Left ventricle myocardium inferior (tissue), 1 donor: ENCODE measurements at regions not wholly inside any gene's neighbourhood (a gene's known extent, or its start where the extent isn't known, plus 50 kb on each side); places are given as distances from the start of the nearest gene placed in this dataset.

ENCODE experiments used
- DNase-seq: peaks from one replicate; pipeline ENCODE4 v3.0.0-alpha.2; 2020
- H3K27ac ChIP-seq: fragments of 200-600 bp; replicated peaks from 2 replicates; pipeline ENCODE4 v1.8.0; 2021
- H3K27me3 ChIP-seq: fragments of 200-600 bp; 2 replicates; pipeline ENCODE4 v1.8.0; 2021; ENCODE audit warnings: low read depth
- H3K36me3 ChIP-seq: fragments of 200-600 bp; 2 replicates; pipeline ENCODE4 v1.8.0; 2021
- H3K4me1 ChIP-seq: fragments of 200-600 bp; 2 replicates; pipeline ENCODE4 v1.8.0; 2021
- H3K4me3 ChIP-seq: fragments of 200-600 bp; 2 replicates; pipeline ENCODE4 v1.8.0; 2021; ENCODE audit warnings: mild to moderate bottlenecking, moderate library complexity
- H3K9me3 ChIP-seq: fragments of 200-600 bp; replicated peaks from 2 replicates; pipeline ENCODE4 v1.8.0; 2021
- intact Hi-C: fragments of 100-400 bp; cut with micrococcal nuclease; formaldehyde crosslinking; loops from one replicate; pipeline ENCODE4 v1.11.0; 2022
- TF ChIP-seq, protein P1 (sequence below): fragments of 200-600 bp; IDR thresholded peaks from 2 replicates; pipeline ENCODE4 v1.8.0; 2021; ENCODE audit warnings: antibody characterized with exemption, mild to moderate bottlenecking, borderline replicate concordance
- donor health status: DM: no; HTN: yes; CAD: no; lungs with severe emphysema.

DNA sequence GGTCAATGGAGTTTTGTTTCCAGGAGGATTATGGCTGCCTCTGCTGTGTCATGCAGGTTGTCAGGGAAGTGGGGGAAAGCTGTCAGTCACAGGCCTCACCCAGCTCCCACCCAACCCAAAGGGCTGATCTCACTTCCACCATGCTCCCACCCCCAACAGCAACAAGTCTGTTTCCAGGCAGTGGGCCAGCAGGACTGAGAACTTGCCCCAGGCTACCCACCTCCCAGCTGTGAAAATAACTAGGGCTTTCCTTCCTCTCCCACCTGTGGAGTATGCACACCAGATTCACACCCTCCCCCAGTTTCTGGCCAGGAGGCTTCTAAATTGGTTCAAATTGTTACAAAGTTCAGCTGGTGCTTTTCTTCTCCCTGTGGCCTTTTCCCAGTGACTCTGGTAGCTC lies 95.6 kb upstream of the ACVR1 start:
- DNase-seq, result no peak
- H3K27ac ChIP-seq, result no peak overlapping the region
- H3K4me3 ChIP-seq, result no peak overlapping the region
- H3K9me3 ChIP-seq, result peaks cover 9% of the 10 kb centered on the region
- no peaks in the 10 kb centered on the region for H3K4me1 ChIP-seq
- no peaks in the 10 kb centered on the region for H3K27me3 ChIP-seq
- TF ChIP-seq, protein P1, sequence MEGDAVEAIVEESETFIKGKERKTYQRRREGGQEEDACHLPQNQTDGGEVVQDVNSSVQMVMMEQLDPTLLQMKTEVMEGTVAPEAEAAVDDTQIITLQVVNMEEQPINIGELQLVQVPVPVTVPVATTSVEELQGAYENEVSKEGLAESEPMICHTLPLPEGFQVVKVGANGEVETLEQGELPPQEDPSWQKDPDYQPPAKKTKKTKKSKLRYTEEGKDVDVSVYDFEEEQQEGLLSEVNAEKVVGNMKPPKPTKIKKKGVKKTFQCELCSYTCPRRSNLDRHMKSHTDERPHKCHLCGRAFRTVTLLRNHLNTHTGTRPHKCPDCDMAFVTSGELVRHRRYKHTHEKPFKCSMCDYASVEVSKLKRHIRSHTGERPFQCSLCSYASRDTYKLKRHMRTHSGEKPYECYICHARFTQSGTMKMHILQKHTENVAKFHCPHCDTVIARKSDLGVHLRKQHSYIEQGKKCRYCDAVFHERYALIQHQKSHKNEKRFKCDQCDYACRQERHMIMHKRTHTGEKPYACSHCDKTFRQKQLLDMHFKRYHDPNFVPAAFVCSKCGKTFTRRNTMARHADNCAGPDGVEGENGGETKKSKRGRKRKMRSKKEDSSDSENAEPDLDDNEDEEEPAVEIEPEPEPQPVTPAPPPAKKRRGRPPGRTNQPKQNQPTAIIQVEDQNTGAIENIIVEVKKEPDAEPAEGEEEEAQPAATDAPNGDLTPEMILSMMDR, result no peak
- no peaks in the 10 kb centered on the region for H3K36me3 ChIP-seq
- intact Hi-C loops, result no loop called here

DNA sequence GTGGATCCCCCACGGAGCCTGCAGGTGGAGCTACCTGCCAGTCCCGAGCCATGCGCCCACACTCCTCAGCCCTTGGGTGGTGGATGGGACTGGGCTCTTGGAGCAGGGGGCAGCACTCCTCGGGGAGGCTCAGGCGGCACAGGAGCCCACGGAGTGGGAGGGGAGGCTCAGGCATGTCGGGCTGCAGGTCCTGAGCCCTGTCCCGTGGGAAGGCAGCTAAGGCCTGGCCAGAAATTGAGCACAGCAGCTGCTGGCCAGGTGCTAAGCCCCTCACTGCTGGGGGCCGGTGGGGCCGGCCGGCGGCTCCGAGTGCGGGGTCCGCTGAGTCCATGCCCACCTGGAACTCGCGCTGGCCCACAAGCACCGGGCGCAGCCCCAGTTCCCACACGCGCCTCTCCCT lies 91.7 kb upstream of the ACVR1 start:
- no peak for DNase-seq
- no peaks in the 10 kb centered on the region for H3K36me3 ChIP-seq
- TF ChIP-seq, protein P1, result no peak
- intact Hi-C loops, result no loop called here
- H3K4me1 ChIP-seq, result no peaks in the 10 kb centered on the region
- no peak overlapping the region for H3K4me3 ChIP-seq
- no peak overlapping the region for H3K27ac ChIP-seq
- H3K9me3 ChIP-seq, result peaks cover 9% of the 10 kb centered on the region
- no peaks in the 10 kb centered on the region for H3K27me3 ChIP-seq

DNA sequence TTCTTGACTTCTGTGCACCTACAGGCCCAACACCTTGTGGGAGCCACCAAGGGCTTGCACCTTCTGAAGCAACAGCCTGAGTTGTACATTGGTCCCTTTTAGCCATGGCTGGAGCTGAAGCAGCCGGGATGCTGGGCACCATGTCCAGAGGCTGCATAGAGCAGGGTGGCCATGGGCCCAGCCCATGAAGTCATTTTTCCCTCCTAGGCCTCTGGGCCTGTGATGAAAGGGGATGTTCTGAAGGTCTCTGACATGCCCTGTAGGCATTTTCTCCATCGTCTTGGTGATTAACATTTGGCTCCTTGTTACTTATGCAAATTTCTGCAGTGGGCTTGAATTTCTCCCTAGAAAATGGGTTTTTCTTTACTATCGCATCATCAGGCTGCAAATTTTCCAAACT lies 83.1 kb upstream of the ACVR1 start:
- intact Hi-C loops, result no loop called here
- TF ChIP-seq, protein P1, result no peak
- Histone ChIP-seq H3K4me3 (no peak overlapping the region), H3K36me3 (no peaks in the 10 kb centered on the region), H3K9me3 (peaks cover 42% of the 10 kb centered on the region), H3K27ac (no peak overlapping the region), H3K4me1 (no peaks in the 10 kb centered on the region), H3K27me3 (no peaks in the 10 kb centered on the region)
- DNase-seq, result no peak

DNA sequence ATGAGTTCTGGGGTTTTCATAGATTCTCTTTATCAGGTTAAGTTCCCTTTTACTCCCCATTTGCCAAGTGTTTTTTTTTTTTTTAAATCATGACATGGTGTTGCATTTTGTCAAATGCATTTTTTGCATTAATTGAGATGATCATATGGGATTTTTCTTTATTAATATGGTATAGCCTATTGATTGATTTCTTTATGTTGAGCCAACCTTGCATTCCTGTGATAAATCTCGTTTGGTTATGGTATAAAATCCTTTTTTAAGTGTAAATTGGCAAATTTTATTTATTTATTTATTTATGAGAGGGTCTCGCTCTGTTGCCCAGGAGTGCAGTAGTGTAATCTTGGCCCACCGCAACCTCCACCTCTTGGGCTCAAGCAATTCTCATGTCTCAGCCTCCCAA lies 81.5 kb upstream of the ACVR1 start:
- TF ChIP-seq, protein P1, result no peak
- no peaks in the 10 kb centered on the region for H3K4me1 ChIP-seq
- no peak overlapping the region for H3K27ac ChIP-seq
- no peak for DNase-seq
- H3K36me3 ChIP-seq, result no peaks in the 10 kb centered on the region
- intact Hi-C loops, result no loop called here
- no peaks in the 10 kb centered on the region for H3K27me3 ChIP-seq
- H3K9me3 ChIP-seq, result peaks cover 42% of the 10 kb centered on the region
- H3K4me3 ChIP-seq, result no peak overlapping the region

DNA sequence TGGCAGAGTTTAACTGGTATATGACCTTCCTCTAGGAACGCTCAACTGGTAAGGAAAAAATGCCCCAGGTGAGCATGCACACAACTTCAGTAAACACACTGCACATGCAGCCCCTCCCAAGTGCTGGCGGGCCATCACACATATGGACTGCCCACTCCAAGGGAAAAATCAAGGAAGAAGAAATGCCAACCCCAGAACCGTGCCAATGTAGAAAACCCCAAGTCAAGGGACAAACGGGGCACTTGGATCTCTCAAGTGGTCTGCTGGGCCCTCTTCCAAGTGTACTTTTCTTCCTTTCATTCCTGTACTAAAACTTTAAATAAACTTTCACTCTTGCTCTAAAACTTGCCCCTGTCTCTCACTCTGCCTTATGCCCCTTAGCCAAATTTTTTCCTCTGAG lies 76.4 kb upstream of the ACVR1 start:
- Histone ChIP-seq H3K4me1 (no peaks in the 10 kb centered on the region), H3K27me3 (no peaks in the 10 kb centered on the region), H3K27ac (no peak overlapping the region), H3K36me3 (no peaks in the 10 kb centered on the region), H3K9me3 (peaks cover 21% of the 10 kb centered on the region), H3K4me3 (no peak overlapping the region)
- intact Hi-C loops, result no loop called here
- TF ChIP-seq, protein P1, result no peak
- no peak for DNase-seq

DNA sequence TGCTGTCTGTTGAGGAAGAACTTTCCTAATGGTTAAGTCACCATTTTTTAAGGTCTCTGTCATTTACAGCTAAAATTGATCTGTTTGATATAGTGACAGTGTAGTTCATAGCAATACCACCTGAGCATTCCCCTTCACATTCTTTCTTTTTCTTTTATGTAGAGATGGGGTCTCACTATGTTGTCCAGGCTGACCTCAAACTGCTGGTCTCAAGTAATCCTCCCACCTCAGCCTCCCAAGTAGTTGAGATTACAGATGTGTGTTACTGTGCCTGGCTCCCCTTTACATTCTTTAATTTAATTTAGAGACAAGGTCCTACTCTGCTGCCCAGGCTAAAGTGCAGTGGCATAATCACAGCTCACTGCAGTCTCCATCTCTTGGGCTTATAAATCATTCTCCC lies 72.7 kb upstream of the ACVR1 start:
- Histone ChIP-seq H3K4me1 (no peaks in the 10 kb centered on the region), H3K27ac (no peak overlapping the region), H3K9me3 (no peaks in the 10 kb centered on the region), H3K36me3 (no peaks in the 10 kb centered on the region), H3K27me3 (no peaks in the 10 kb centered on the region), H3K4me3 (no peak overlapping the region)
- DNase-seq, result no peak
- TF ChIP-seq, protein P1, result no peak
- intact Hi-C loops, result no loop called here
